ENCODE measurements at regions not wholly inside any gene's neighbourhood (a gene's known extent, or its start where the extent isn't known, plus 50 kb on each side); places are given as distances from the start of the nearest gene placed in this dataset.

- DNase-seq (ENCODE audit: low spot score) = no peak
These were observed 86.8 kb upstream of the ZMIZ1 start for GRCh38 chr10:78981970-78982281.

DNA sequence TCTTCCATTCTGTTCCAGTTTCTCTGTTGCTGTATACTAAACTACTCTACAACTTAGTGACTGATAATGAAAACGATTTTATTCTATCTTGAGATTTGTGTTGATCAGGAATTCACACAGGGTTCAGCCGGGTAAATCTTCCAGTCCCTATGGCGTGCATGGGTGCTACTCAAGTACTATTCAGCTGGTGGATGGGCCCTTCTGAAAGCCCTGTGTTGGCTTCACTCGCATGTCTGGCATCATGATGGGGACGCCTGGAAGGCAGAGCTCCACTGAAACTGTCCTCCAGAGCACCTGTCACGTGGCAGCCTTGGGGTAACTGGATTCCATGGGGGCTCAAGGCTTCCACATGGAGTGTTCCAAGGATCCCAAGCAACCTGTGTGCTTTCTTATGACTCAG is 86.0 kb upstream of the ZMIZ1 start:
- no peak for DNase-seq (ENCODE audit: low spot score)

DNA sequence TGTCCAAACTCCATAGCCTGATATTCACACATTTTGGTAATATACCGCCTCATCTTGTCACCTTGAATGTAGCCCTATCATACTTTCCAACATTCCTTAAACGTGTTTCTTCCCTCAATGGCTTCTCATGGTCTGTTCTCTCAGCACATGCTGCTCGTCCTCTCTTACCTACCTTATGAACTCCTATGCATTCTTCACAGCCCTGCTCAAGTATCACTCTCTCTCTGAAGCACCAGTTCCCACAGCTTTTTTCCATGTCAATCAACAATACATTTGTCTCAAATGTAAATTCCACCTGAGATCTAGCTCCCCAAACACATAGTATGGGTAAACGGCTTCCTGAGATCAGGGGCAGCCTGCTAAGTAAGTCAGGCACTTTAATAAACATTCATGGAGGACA is 85.2 kb upstream of the ZMIZ1 start:
- no peak for DNase-seq (ENCODE audit: low spot score)

GRCh38 chr10:78985973-78986818 is 82.6 kb upstream of the ZMIZ1 start:
- DNase-seq (ENCODE audit: low spot score) = no peak

- no peak for DNase-seq (ENCODE audit: low spot score)
These were observed 77.6 kb upstream of the ZMIZ1 start for GRCh38 chr10:78991187-78991586.

GRCh38 chr10:78992333-78992732 is 76.4 kb upstream of the ZMIZ1 start:
- DNase-seq (ENCODE audit: low spot score) = no peak

DNA sequence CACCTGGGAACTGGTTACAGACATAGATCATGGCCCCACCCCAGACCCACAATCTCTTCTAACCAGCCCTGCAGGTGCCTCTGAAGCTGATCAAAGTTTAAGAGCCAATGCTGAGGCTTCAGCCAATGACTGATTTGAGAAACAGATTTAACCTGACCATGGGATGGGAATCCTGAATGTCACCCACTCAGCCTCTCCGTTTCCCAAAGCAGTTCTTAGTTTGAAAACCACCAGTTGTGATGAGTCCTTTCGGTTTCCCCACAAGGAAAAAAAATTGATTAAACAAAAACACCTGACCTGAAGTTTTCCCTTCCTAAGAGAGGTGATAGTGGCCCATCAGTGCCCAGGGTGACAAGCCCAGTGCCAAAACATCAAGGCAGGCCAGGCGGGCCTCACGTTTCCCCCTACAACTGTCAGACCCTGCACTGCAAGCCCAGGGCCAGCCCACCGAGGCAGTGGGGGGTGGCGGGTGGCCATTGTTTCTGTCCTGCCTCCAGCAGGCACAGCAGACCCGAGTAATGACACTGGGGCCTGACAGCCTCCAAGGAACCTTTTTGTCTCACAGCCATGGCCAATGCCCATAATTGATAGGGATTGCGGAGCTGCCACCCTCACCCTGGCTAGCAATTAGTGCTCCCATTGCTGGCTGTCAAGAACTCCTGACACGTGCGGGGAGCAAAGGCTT is 75.4 kb upstream of the ZMIZ1 start:
- no peak for DNase-seq (ENCODE audit: low spot score)

GRCh38 chr10:78995987-78996791 is 72.6 kb upstream of the ZMIZ1 start:
- no peak for DNase-seq (ENCODE audit: low spot score)

- DNase-seq (ENCODE audit: low spot score) = no peak
These were observed 72.0 kb upstream of the ZMIZ1 start for GRCh38 chr10:78996792-78997129.

DNA sequence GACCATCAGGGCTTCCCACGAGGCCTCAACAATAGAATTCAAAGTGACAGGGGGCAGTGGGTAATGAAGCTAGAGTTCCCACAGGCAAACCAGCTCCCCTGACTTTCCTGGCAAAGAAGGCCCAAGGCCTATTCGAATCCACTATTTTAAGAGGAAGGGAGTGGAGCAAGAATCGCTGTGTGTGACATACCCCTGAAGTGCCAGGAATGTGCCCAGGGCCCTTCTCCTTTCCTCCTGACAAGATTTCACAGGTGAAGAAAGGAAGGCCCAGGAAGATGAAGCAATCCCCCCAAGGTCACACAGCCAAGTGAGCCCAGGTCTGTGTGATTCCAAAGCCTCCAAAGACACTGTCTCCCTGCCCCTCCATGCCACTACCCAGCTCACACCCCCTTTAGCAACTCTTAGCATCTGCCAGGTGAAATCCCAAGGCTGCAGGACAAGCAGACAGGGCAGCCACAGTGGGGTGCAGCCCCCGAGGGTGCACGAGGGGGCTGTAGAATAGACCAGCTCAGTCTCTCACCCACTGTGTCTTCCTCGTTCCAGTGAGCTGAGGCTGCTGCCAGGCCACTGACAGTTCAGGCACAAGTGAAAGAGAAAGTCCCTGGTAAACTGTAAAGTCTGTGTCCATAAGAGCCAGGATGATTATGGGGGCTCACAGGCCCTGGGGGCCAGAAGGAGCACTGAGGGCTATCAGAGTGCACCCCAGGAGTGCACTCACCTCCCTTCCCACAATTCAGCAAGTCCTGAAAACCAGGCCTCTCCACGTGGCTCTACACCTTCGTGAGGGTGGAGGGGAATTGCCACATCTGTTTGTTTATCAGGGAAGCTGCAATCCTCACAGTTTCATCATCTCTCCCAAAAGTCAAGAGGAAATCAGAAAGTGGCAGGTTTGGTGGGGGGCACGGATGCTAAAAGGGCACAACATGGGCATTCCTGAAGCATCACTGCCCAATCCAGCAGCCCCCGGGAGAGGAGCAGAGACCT is 70.8 kb upstream of the ZMIZ1 start:
- DNase-seq (ENCODE audit: low spot score) = peak; percentile 33

DNA sequence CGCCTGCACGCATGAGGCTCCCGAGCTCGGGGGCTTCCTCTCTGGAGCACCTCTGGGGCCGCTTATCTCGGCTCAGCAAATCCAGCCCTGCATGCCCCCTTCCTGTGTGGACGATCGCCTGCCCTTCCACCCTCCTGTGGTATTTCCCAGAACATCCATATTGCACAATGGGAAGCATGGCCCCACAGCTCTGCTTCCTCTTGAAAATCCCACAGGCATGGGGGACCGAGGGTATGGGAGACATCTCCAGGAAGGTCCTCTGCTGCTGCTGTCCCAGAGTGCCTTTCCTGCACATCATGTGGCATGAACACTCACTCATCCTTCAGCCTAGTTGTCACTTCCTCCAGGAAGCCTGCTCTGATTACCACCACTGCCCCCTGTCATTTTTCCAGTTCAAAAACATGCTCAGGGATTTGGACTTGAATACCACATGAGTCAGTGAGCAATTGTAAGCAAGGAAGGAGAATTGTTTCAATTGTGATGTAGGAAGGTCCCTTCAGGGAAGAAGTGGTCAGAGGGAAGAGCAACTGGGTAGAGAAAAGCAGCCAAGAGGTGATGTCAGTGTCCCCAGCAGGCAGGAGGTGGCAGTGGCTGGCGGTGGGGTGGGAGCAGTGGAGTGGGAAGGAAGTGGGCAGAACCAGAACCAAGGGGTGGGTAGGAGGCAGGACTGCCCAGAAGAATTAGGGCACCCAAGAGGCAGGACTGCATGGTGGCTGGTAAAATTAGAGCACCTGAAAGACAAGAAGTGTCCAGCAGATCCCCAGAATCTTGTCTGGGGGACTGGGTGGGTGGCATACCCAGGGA is 67.5 kb upstream of the ZMIZ1 start:
- no peak for DNase-seq (ENCODE audit: low spot score)

- no peak for DNase-seq (ENCODE audit: low spot score)
These were observed 66.4 kb upstream of the ZMIZ1 start for GRCh38 chr10:79002336-79002735.

- DNase-seq (ENCODE audit: low spot score) = no peak
These were observed 65.3 kb upstream of the ZMIZ1 start for GRCh38 chr10:79003183-79004100.

- no peak for DNase-seq (ENCODE audit: low spot score)
These were observed 64.5 kb upstream of the ZMIZ1 start for GRCh38 chr10:79004311-79004710.

DNA sequence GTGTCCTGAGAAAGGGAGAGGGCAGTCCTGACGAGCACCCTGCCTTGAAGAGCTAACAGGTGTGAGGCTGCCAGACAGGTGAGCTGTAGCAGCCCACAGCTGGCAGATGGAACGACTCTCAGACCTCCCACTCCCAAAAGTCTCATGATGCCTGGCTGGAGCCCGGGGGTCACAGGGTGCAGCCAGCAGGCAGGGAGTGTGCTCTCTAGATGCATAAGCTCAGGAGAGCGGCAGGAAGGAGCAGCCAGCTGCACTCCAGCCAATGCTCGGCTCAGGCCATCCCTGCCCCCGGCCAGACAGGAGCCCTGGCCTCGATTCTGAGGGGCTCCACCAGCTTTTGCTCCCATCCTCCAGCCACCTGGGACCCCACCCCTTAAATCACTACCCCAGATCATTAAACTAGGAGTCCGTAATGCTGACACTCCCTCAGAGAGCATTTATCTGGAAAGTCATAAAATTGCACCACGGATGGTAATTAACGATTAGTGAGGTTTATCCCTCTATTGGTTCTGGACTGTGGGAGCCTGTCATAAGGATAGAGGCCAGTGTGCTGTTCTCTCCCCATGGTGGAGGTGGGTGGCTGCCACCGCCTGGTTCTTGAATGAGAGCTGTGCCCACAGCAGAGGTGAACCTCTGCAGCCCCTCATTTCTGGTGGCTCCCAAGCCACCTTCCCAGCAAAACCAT is 63.5 kb upstream of the ZMIZ1 start:
- DNase-seq (ENCODE audit: low spot score) = peak; percentile 33

GRCh38 chr10:79007018-79007417 is 61.7 kb upstream of the ZMIZ1 start:
- DNase-seq (ENCODE audit: low spot score) = no peak

DNA sequence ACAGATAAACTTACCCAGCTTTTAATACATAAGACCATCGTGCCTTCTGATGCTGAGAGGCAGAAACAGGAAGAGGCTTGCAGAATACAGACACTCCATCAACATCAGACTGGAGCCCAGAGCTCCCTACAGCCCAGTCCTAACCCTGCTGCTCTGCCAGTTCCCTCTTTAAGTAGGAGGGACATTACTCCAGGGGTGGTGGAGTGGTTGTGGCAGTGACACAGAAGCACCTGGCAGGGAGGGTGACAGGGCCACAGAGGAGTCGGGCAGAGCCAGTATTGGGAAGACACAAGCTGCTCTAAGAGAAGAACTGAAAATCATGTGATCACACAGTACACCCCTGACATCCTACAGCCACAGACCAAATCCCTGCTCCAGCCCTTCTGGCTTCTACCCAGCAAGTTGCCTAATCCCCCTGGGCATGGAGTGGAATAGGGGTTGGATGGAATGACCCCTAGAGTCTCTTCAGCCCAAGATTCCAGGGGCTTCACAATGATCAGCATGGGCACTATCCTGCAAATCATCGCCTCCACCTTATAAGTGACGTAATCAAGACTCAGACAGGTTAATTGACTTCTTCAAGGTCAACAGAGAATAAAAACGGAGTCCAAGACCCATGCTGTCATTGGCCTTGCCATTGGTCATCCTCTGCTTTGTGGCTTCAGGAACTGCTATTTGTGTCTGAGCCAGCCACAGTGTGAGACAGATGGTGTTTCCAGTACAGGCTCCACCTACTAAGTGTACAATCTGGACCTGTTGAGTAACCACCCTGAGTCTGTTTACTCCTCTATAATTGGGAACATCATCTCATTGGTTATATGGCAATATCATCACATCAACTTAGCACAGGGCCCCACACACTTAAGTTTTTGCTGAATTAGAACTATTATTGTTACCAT is 61.1 kb upstream of the ZMIZ1 start:
- no peak for DNase-seq (ENCODE audit: low spot score)

DNA sequence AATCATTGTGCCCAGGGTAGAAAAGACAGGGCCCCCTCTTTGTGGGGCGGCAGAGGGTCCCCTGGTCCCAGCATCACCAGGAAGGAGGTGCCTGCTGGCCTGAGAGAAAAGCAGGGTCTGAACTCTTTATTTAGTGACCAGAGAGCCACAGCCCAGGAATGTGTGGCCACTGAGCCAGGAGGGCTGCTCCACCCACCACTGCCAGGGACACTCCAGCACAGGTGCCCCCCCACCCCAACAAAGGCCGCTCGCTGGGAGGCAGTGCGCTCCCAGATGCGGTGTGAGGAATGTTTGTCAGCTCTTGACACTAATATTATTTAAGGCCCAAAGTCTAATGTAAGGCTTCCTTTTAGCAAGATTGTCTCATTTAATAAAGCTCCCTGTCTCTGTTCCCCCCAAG is 59.6 kb upstream of the ZMIZ1 start:
- no peak for DNase-seq (ENCODE audit: low spot score)

All from HuH-7 (cell line).